H9 (cell line): ENCODE measurements at regions not wholly inside any gene's neighbourhood (a gene's known extent, or its start where the extent isn't known, plus 50 kb on each side); places are given as distances from the start of the nearest gene placed in this dataset.

Experiments used
- DNase-seq: peaks from one replicate; pipeline ENCODE4 v3.0.0-alpha.2; 2017
- H2AFZ ChIP-seq: one replicate; pipeline ENCODE4 v1.6.1; 2013; ENCODE audit warnings: mild to moderate bottlenecking, low read length, control low read depth, moderate library complexity
- H2AK5ac ChIP-seq: 2 replicates; pipeline ENCODE4 v1.6.1; 2013; ENCODE audit warnings: low read length, control low read depth, mixed read lengths; ENCODE audit not compliant: insufficient read length
- H2BK120ac ChIP-seq: one replicate; pipeline ENCODE4 v1.6.1; 2013; ENCODE audit warnings: low read depth, mild to moderate bottlenecking, low read length, control low read depth, inconsistent platforms; ENCODE audit not compliant: poor library complexity, severe bottlenecking
- H2BK12ac ChIP-seq: 2 replicates; pipeline ENCODE4 v1.6.1; 2013; ENCODE audit warnings: low read length, control low read depth, mixed read lengths, low read depth; ENCODE audit not compliant: insufficient read length
- H2BK15ac ChIP-seq: 2 replicates; pipeline ENCODE4 v1.6.1; 2013; ENCODE audit warnings: low read depth, low read length, control low read depth
- H2BK20ac ChIP-seq: one replicate; pipeline ENCODE4 v1.6.1; 2013; ENCODE audit warnings: low read depth, mild to moderate bottlenecking, low read length, control low read depth, inconsistent platforms; ENCODE audit not compliant: poor library complexity, severe bottlenecking
- H2BK5ac ChIP-seq: 2 replicates; pipeline ENCODE4 v1.6.1; 2013; ENCODE audit warnings: low read length, control low read depth, mixed read lengths; ENCODE audit not compliant: insufficient read length
- H3K14ac ChIP-seq: 2 replicates; pipeline ENCODE4 v1.6.1; 2013; ENCODE audit warnings: low read length, control low read depth; ENCODE audit not compliant: insufficient read depth
- H3K18ac ChIP-seq: 2 replicates; pipeline ENCODE4 v1.6.1; 2013; ENCODE audit warnings: low read depth, mild to moderate bottlenecking, mixed read lengths, low read length, control low read depth; ENCODE audit not compliant: insufficient read length
- H3K23ac ChIP-seq: 2 replicates; pipeline ENCODE4 v1.6.1; 2013; ENCODE audit warnings: low read length, control low read depth, mixed read lengths, low read depth; ENCODE audit not compliant: insufficient read length
- H3K23me2 ChIP-seq: 2 replicates; pipeline ENCODE4 v1.6.1; 2013; ENCODE audit warnings: low read depth, mild to moderate bottlenecking, mixed read lengths, low read length, control low read depth; ENCODE audit not compliant: insufficient read length, poor library complexity, severe bottlenecking
- H3K27ac ChIP-seq: 2 replicates; pipeline ENCODE4 v1.5.1; 2013; ENCODE audit warnings: low read length, control low read depth, mixed read lengths, low read depth; ENCODE audit not compliant: insufficient read length
- H3K27me3 ChIP-seq: 2 replicates; pipeline ENCODE4 v1.6.1; 2013; ENCODE audit warnings: low read length, control low read depth, inconsistent platforms; ENCODE audit not compliant: insufficient read depth
- H3K4ac ChIP-seq: 2 replicates; pipeline ENCODE4 v1.6.1; 2013; ENCODE audit warnings: low read depth, mild to moderate bottlenecking, control low read depth, inconsistent platforms, low read length, moderate library complexity
- H3K4me1 ChIP-seq: 2 replicates; pipeline ENCODE4 v1.6.1; 2013; ENCODE audit warnings: low read length, control low read depth, inconsistent platforms; ENCODE audit not compliant: insufficient read depth
- H3K4me2 ChIP-seq: 2 replicates; pipeline ENCODE4 v1.6.1; 2013; ENCODE audit warnings: low read length, control low read depth, mixed read lengths; ENCODE audit not compliant: insufficient read length, insufficient read depth
- H3K56ac ChIP-seq: 2 replicates; pipeline ENCODE4 v1.6.1; 2013; ENCODE audit warnings: low read depth, mild to moderate bottlenecking, mixed read lengths, low read length, control low read depth; ENCODE audit not compliant: insufficient read length
- H3K79me1 ChIP-seq: 2 replicates; pipeline ENCODE4 v1.6.1; 2013; ENCODE audit warnings: low read depth, mild to moderate bottlenecking, moderate library complexity, low read length, control low read depth, inconsistent platforms; ENCODE audit not compliant: insufficient read depth, poor library complexity, severe bottlenecking
- H3K79me2 ChIP-seq: 2 replicates; pipeline ENCODE4 v1.6.1; 2013; ENCODE audit warnings: low read length, control low read depth, inconsistent platforms; ENCODE audit not compliant: insufficient read depth
- H3K9ac ChIP-seq: 2 replicates; pipeline ENCODE4 v1.6.1; 2013; ENCODE audit warnings: low read length, control low read depth, mixed read lengths; ENCODE audit not compliant: insufficient read length; ENCODE audit errors: extremely low read depth
- H3K9me3 ChIP-seq: one replicate; pipeline ENCODE4 v1.6.1; 2013; ENCODE audit warnings: low read depth, low read length, inconsistent platforms; ENCODE audit not compliant: control insufficient read depth
- H3T11ph ChIP-seq: one replicate; pipeline ENCODE4 v1.6.1; 2013; ENCODE audit warnings: mild to moderate bottlenecking, low read length, control low read depth, inconsistent platforms
- H4K20me1 ChIP-seq: one replicate; pipeline ENCODE4 v1.6.1; 2013; ENCODE audit not compliant: control insufficient read depth, insufficient read length, insufficient read depth
- H4K5ac ChIP-seq: 2 replicates; pipeline ENCODE4 v1.6.1; 2013; ENCODE audit warnings: low read depth, mild to moderate bottlenecking, mixed read lengths, low read length, control low read depth; ENCODE audit not compliant: insufficient read length
- H4K8ac ChIP-seq: replicated peaks from 2 replicates; pipeline ENCODE4 v1.6.1; 2013; ENCODE audit warnings: low read length, control low read depth, mixed read lengths, low read depth; ENCODE audit not compliant: insufficient read length
- H4K91ac ChIP-seq: 2 replicates; pipeline ENCODE4 v1.6.1; 2013; ENCODE audit warnings: low read depth, mild to moderate bottlenecking, moderate library complexity, mixed read lengths, low read length, control low read depth; ENCODE audit not compliant: insufficient read length
- H3K27ac Mint-ChIP-seq, 3 experiments: 2 replicates in 2 of 3; 3 replicates in 1 of 3; pipeline ENCODE4 v1.8.0; 2020 to 2021; ENCODE audit warnings: mixed read lengths in 3 of 3, mild to moderate bottlenecking in 1 of 3, moderate library complexity in 1 of 3
- H3K27me3 Mint-ChIP-seq: 2 replicates; pipeline ENCODE4 v1.8.0; 2021; ENCODE audit warnings: low read depth, mild to moderate bottlenecking, moderate library complexity, mixed read lengths
- H3K36me3 Mint-ChIP-seq, 3 experiments: 2 replicates in 2 of 3; 3 replicates in 1 of 3; pipeline ENCODE4 v1.8.0; 2020 to 2021; ENCODE audit warnings: low read depth in 3 of 3, mixed read lengths in 3 of 3; ENCODE audit not compliant: insufficient read depth in 1 of 3
- H3K4me1 Mint-ChIP-seq, 2 experiments: 2 replicates each; pipeline ENCODE4 v1.8.0; 2020; ENCODE audit warnings: mixed read lengths in 2 of 2
- H3K4me3 Mint-ChIP-seq, 2 experiments: 2 replicates in 1 of 2; 3 replicates in 1 of 2; pipeline ENCODE4 v1.8.0; 2020 to 2021; ENCODE audit warnings: mild to moderate bottlenecking in 2 of 2, mixed read lengths in 2 of 2, moderate library complexity in 1 of 2
- H3K9me3 Mint-ChIP-seq, 2 experiments: 2 replicates in 1 of 2; 3 replicates in 1 of 2; pipeline ENCODE4 v1.8.0; 2020; ENCODE audit warnings: mild to moderate bottlenecking in 2 of 2, mixed read lengths in 2 of 2, moderate library complexity in 1 of 2
- CTCF ChIP-seq: fragments of 200-600 bp; sonication (generic); conservative IDR thresholded peaks from 3 replicates; pipeline ENCODE4 v1.8.0; 2021; ENCODE audit warnings: antibody characterized with exemption, mild to moderate bottlenecking
- WGBS: extraction: QIAGEN DNeasy Blood & Tissue Kit; methylation state at CpG from one replicate; pipeline ENCODE4 v1.1.7; 2013; ENCODE audit warnings: missing lambda C conversion rate, low lambda C conversion rate, mixed read lengths; ENCODE audit not compliant: insufficient read length; ENCODE audit errors: extremely low coverage; 5-methylcytosine and 5-hydroxymethylcytosine counted together

GRCh38 chr13:75042807-75043206, 439.2 kb downstream of the TBC1D4 start:
- Histone ChIP-seq H3T11ph (no peak overlapping the region), H3K18ac (no peak overlapping the region), H2BK15ac (no peak overlapping the region), H3K79me1 (no peaks in the 10 kb centered on the region), H3K4me1 (no peaks in the 10 kb centered on the region), H2BK20ac (no peak overlapping the region), H3K23me2 (no peaks in the 10 kb centered on the region), H3K23ac (no peak overlapping the region), H3K27ac (no peak overlapping the region), H3K14ac (no peak overlapping the region), H2AK5ac (no peak overlapping the region), H4K5ac (no peak overlapping the region), H3K4ac (no peak overlapping the region), H3K79me2 (no peaks in the 10 kb centered on the region), H4K8ac (no peak overlapping the region), H3K27me3 (no peaks in the 10 kb centered on the region), H4K91ac (no peak overlapping the region), H2AFZ (no peak overlapping the region), H2BK120ac (no peak overlapping the region), H4K20me1 (no peaks in the 10 kb centered on the region), H3K9me3 (no peaks in the 10 kb centered on the region), H3K56ac (no peak overlapping the region), H3K4me2 (no peak overlapping the region), H3K9ac (no peak overlapping the region), H2BK5ac (no peak overlapping the region), H2BK12ac (no peak overlapping the region)
- no peak for TF ChIP-seq CTCF
- peaks cover 4 to 6% of the 10 kb centered on the region in 2 experiments; a peak in 3 of 4 replicates for H3K4me1 Mint-ChIP-seq
- DNase-seq = no peak
- H3K27ac Mint-ChIP-seq = no peak overlapping the region
- H3K36me3 Mint-ChIP-seq = no peaks in the 10 kb centered on the region
- H3K9me3 Mint-ChIP-seq = no peaks in the 10 kb centered on the region
- WGBS = no CpG with 5 or more reads among the region's 1 CpG
- H3K4me3 Mint-ChIP-seq = no peak overlapping the region
- no peaks in the 10 kb centered on the region for H3K27me3 Mint-ChIP-seq
